ENCODE measurements at regions not wholly inside any gene's neighbourhood (a gene's known extent, or its start where the extent isn't known, plus 50 kb on each side); places are given as distances from the start of the nearest gene placed in this dataset.

- Histone ChIP-seq H3F3A (ENCODE audit: insufficient read depth, low read length) (no peaks in the 10 kb centered on the region), H3K9ac (ENCODE audit: low read length) (no peak overlapping the region), H3K4me3 (ENCODE audit: low read length) (no peak overlapping the region), H2AFZ (ENCODE audit: low read length) (no peak overlapping the region), H3K79me2 (ENCODE audit: low read length) (no peaks in the 10 kb centered on the region), H3K9me3 (replicated peaks; ENCODE audit: insufficient read depth, low read length) (no peaks in the 10 kb centered on the region), H3K9me2 (replicated peaks; ENCODE audit: insufficient read depth, low read length) (no peaks in the 10 kb centered on the region), H3K4me1 (ENCODE audit: low read length) (no peaks in the 10 kb centered on the region), H3K27ac (ENCODE audit: low read length) (no peak overlapping the region), H3K36me3 (replicated peaks; ENCODE audit: insufficient read depth, low read length) (no peaks in the 10 kb centered on the region), H3K27me3 (replicated peaks; ENCODE audit: insufficient read depth, low read length) (0 out of 2 replicates have a peak, but pooled peaks cover 5% of the 10 kb centered on the region), H3K4me2 (ENCODE audit: low read depth, low read length) (no peak overlapping the region), H4K20me1 (ENCODE audit: insufficient read depth, low read length) (no peaks in the 10 kb centered on the region)
- DNase-seq: no peak
- TF ChIP-seq CTCF (IDR thresholded peaks at IDR 0.05; ENCODE audit: low read length): no peak
- no peak for TF ChIP-seq EZH2phosphoT487 (IDR thresholded peaks at IDR 0.05; ENCODE audit: low read length)
Measured at GRCh38 chr10:131736321-131736980, 164.4 kb upstream of the PPP2R2D start.

GRCh38 chr10:131737543-131738395, 163.0 kb upstream of the PPP2R2D start:
- Histone ChIP-seq H3K4me3 (ENCODE audit: low read length) (no peak overlapping the region), H3K4me2 (ENCODE audit: low read depth, low read length) (no peak overlapping the region), H3K27ac (ENCODE audit: low read length) (no peak overlapping the region), H3K9me3 (replicated peaks; ENCODE audit: insufficient read depth, low read length) (no peaks in the 10 kb centered on the region), H2AFZ (ENCODE audit: low read length) (no peak overlapping the region), H3F3A (ENCODE audit: insufficient read depth, low read length) (no peaks in the 10 kb centered on the region), H3K36me3 (replicated peaks; ENCODE audit: insufficient read depth, low read length) (no peaks in the 10 kb centered on the region), H3K9me2 (replicated peaks; ENCODE audit: insufficient read depth, low read length) (no peaks in the 10 kb centered on the region), H3K27me3 (replicated peaks; ENCODE audit: insufficient read depth, low read length) (0 out of 2 replicates have a peak, but pooled peaks cover 5% of the 10 kb centered on the region), H3K4me1 (ENCODE audit: low read length) (no peaks in the 10 kb centered on the region), H4K20me1 (ENCODE audit: insufficient read depth, low read length) (no peaks in the 10 kb centered on the region), H3K79me2 (ENCODE audit: low read length) (no peaks in the 10 kb centered on the region), H3K9ac (ENCODE audit: low read length) (no peak overlapping the region)
- no peak for TF ChIP-seq EZH2 (optimal IDR thresholded peaks at IDR 0.05; ENCODE audit: low read depth, low read length)
- no peak for TF ChIP-seq CTCF (IDR thresholded peaks at IDR 0.05; ENCODE audit: low read length)
- no peak for TF ChIP-seq EZH2phosphoT487 (IDR thresholded peaks at IDR 0.05; ENCODE audit: low read length)
- no peak for DNase-seq

- H3K9ac ChIP-seq (ENCODE audit: low read length): no peak overlapping the region
- H3K9me2 ChIP-seq (replicated peaks; ENCODE audit: insufficient read depth, low read length): no peaks in the 10 kb centered on the region
- H3K79me2 ChIP-seq (ENCODE audit: low read length): no peaks in the 10 kb centered on the region
- no peaks in the 10 kb centered on the region for H4K20me1 ChIP-seq (ENCODE audit: insufficient read depth, low read length)
- no peak overlapping the region for H3K4me3 ChIP-seq (ENCODE audit: low read length)
- H3K4me1 ChIP-seq (ENCODE audit: low read length): no peaks in the 10 kb centered on the region
- no peak for TF ChIP-seq EZH2 (optimal IDR thresholded peaks at IDR 0.05; ENCODE audit: low read depth, low read length)
- no peak for TF ChIP-seq CTCF (IDR thresholded peaks at IDR 0.05; ENCODE audit: low read length)
- TF ChIP-seq EZH2phosphoT487 (IDR thresholded peaks at IDR 0.05; ENCODE audit: low read length): no peak
- H3K27me3 ChIP-seq (replicated peaks; ENCODE audit: insufficient read depth, low read length): 0 out of 2 replicates have a peak, but pooled peaks cover 5% of the 10 kb centered on the region
- H3K36me3 ChIP-seq (replicated peaks; ENCODE audit: insufficient read depth, low read length): no peaks in the 10 kb centered on the region
- H3K27ac ChIP-seq (ENCODE audit: low read length): no peak overlapping the region
- H3F3A ChIP-seq (ENCODE audit: insufficient read depth, low read length): no peaks in the 10 kb centered on the region
- no peak overlapping the region for H2AFZ ChIP-seq (ENCODE audit: low read length)
- H3K4me2 ChIP-seq (ENCODE audit: low read depth, low read length): no peak overlapping the region
- H3K9me3 ChIP-seq (replicated peaks; ENCODE audit: insufficient read depth, low read length): no peaks in the 10 kb centered on the region
- no peak for DNase-seq
Measured at GRCh38 chr10:131738396-131738735, 162.4 kb upstream of the PPP2R2D start.

Measured in MM.1S (cell line).